T-helper 2 cell treated with Interferon-gamma antibody and Interleukin-4, amounts not matched to agents 100 ng/mL and 5 ng/mL, for 36 hours (primary cell): ENCODE measurements at regions not wholly inside any gene's neighbourhood (a gene's known extent, or its start where the extent isn't known, plus 50 kb on each side); places are given as distances from the start of the nearest gene placed in this dataset.
"Not testable (repeated sequence)": the region's sequence is repeated elsewhere in the genome, so short reads cannot be mapped to it uniquely, and the experiment has no call there.

Source experiments
- intact Hi-C: fragments of 100-400 bp; cut with micrococcal nuclease; formaldehyde crosslinking; loops from one replicate; pipeline ENCODE4 v1.15.1; 2023

- intact Hi-C loops, result not testable (repeated sequence)
These were observed 181.1 kb downstream of the TBC1D2B start for GRCh38 chr15:77896147-77897112.

GRCh38 chr15:77895742-77896141, 181.8 kb downstream of the TBC1D2B start:
- intact Hi-C loops, result no loop called here

- intact Hi-C loops, result not testable (repeated sequence)
These were observed 182.4 kb downstream of the TBC1D2B start for GRCh38 chr15:77895145-77895544.

- intact Hi-C loops, result not testable (repeated sequence)
These were observed 183.6 kb downstream of the TBC1D2B start for GRCh38 chr15:77893671-77894640.

- intact Hi-C loops, result not testable (repeated sequence)
These were observed 184.3 kb downstream of the TBC1D2B start for GRCh38 chr15:77893246-77893645.

GRCh38 chr15:77892335-77892734, 185.2 kb downstream of the TBC1D2B start:
- intact Hi-C loops, result no loop called here

GRCh38 chr15:77891862-77892261, 185.6 kb downstream of the TBC1D2B start:
- intact Hi-C loops, result not testable (repeated sequence)

- intact Hi-C loops, result not testable (repeated sequence)
These were observed 186.4 kb downstream of the TBC1D2B start for GRCh38 chr15:77890911-77891801.

GRCh38 chr15:77889828-77890725, 187.4 kb downstream of the TBC1D2B start:
- intact Hi-C loops, result not testable (repeated sequence)

- intact Hi-C loops, result no loop called here
These were observed 188.3 kb downstream of the TBC1D2B start for GRCh38 chr15:77889009-77889806.

- intact Hi-C loops, result not testable (repeated sequence)
These were observed 189.7 kb downstream of the TBC1D2B start for GRCh38 chr15:77887563-77888429.

GRCh38 chr15:77886805-77887448, 190.6 kb downstream of the TBC1D2B start:
- intact Hi-C loops, result no loop called here

- intact Hi-C loops, result not testable (repeated sequence)
These were observed 191.5 kb downstream of the TBC1D2B start for GRCh38 chr15:77885877-77886500.

- intact Hi-C loops, result not testable (repeated sequence)
These were observed 194.5 kb downstream of the TBC1D2B start for GRCh38 chr15:77883012-77883411.

GRCh38 chr15:77881950-77882349, 195.6 kb downstream of the TBC1D2B start:
- intact Hi-C loops, result no loop called here

- intact Hi-C loops, result not testable (repeated sequence)
These were observed 196.0 kb downstream of the TBC1D2B start for GRCh38 chr15:77881535-77881934.

GRCh38 chr15:77879466-77879865, 198.0 kb downstream of the TBC1D2B start:
- intact Hi-C loops, result not testable (repeated sequence)
